ENCODE measurements at regions not wholly inside any gene's neighbourhood (a gene's known extent, or its start where the extent isn't known, plus 50 kb on each side); places are given as distances from the start of the nearest gene placed in this dataset.

GRCh38 chr12:125271892-125272291 lies 206.7 kb downstream of the AACS start:
- no peak for DNase-seq (ENCODE audit: low read depth in 2 of 2)

GRCh38 chr12:125272383-125272933 lies 207.2 kb downstream of the AACS start:
- DNase-seq (ENCODE audit: low read depth in 2 of 2) = no peak

GRCh38 chr12:125276567-125276966 lies 211.3 kb downstream of the AACS start:
- no peak for DNase-seq (ENCODE audit: low read depth in 2 of 2)

GRCh38 chr12:125280482-125281377 lies 215.5 kb downstream of the AACS start:
- DNase-seq (ENCODE audit: low read depth in 2 of 2) = no peak

GRCh38 chr12:125282921-125283320 lies 217.7 kb downstream of the AACS start:
- no peak for DNase-seq (ENCODE audit: low read depth in 2 of 2)

GRCh38 chr12:125283521-125283920 lies 218.3 kb downstream of the AACS start:
- DNase-seq (ENCODE audit: low read depth in 2 of 2) = no peak

GRCh38 chr12:125284087-125284486 lies 218.9 kb downstream of the AACS start:
- DNase-seq (ENCODE audit: low read depth in 2 of 2) = no peak

GRCh38 chr12:125284945-125285685 lies 219.9 kb downstream of the AACS start:
- no peak for DNase-seq (ENCODE audit: low read depth in 2 of 2)

- DNase-seq (ENCODE audit: low read depth in 2 of 2) = no peak
Measured at GRCh38 chr12:125286005-125286727, 220.9 kb downstream of the AACS start.

GRCh38 chr12:125287155-125287847 lies 222.1 kb downstream of the AACS start:
- DNase-seq (ENCODE audit: low read depth in 2 of 2) = no peak

- DNase-seq (ENCODE audit: low read depth in 2 of 2) = no peak
Measured at GRCh38 chr12:125288931-125289928, 224.0 kb downstream of the AACS start.

- no peak for DNase-seq (ENCODE audit: low read depth in 2 of 2)
Measured at GRCh38 chr12:125289970-125290369, 224.7 kb downstream of the AACS start.

GRCh38 chr12:125292700-125293099 lies 227.5 kb downstream of the AACS start:
- no peak for DNase-seq (ENCODE audit: low read depth in 2 of 2)

GRCh38 chr12:125295550-125295949 lies 230.3 kb downstream of the AACS start:
- no peak for DNase-seq (ENCODE audit: low read depth in 2 of 2)

- no peak for DNase-seq (ENCODE audit: low read depth in 2 of 2)
Measured at GRCh38 chr12:125296701-125297100, 231.5 kb downstream of the AACS start.

GRCh38 chr12:125299840-125300239 lies 234.6 kb downstream of the AACS start:
- no peak for DNase-seq (ENCODE audit: low read depth in 2 of 2)

GRCh38 chr12:125300249-125300648 lies 235.0 kb downstream of the AACS start:
- no peak for DNase-seq (ENCODE audit: low read depth in 2 of 2)

GRCh38 chr12:125303337-125303736 lies 238.1 kb downstream of the AACS start:
- no peak for DNase-seq (ENCODE audit: low read depth in 2 of 2)

GRCh38 chr12:125304029-125304428 lies 238.8 kb downstream of the AACS start:
- DNase-seq (ENCODE audit: low read depth in 2 of 2) = no peak

GRCh38 chr12:125305231-125305630 lies 240.0 kb downstream of the AACS start:
- DNase-seq (ENCODE audit: low read depth in 2 of 2) = no peak

Data from stimulated activated CD8-positive, alpha-beta memory T cell treated with anti-CD3 and anti-CD28 coated beads, Interleukin-2, amount 100 ng/mL, for 48 hours (primary cell).